ENCODE measurements at regions not wholly inside any gene's neighbourhood (a gene's known extent, or its start where the extent isn't known, plus 50 kb on each side); places are given as distances from the start of the nearest gene placed in this dataset.
"Not testable (repeated sequence)": the region's sequence is repeated elsewhere in the genome, so short reads cannot be mapped to it uniquely, and the experiment has no call there.

- intact Hi-C loops (cut with DNase I): no loop called here
- no peak for DNase-seq
Observed at GRCh38 chr2:136715146-136715545, 50.2 kb upstream of the THSD7B start.

DNA sequence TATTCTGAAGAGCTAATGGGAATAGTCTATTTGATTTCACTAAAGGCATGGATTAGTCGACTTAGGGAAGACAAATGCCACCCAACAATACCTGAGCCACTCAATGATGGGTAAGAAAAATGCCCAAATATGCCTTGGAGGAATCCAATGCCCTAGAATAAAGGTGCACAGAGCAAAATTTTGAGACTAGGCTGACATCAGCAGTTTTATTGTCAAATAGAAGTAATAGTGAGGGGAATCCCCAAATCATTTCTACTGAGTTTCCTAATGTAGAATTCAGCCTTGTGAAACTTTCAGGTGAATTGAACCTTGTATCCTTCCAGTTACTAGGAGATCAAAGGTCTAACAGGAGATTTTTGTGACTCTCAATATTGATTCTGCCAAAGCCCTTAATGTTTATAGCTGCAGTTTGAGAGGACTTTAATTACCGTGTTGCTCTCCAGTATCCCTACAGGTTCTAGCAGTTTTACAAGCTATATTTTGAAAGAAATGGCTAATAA lies 50.8 kb upstream of the THSD7B start:
- intact Hi-C loops (cut with DNase I): no loop called here
- no peak for DNase-seq

DNA sequence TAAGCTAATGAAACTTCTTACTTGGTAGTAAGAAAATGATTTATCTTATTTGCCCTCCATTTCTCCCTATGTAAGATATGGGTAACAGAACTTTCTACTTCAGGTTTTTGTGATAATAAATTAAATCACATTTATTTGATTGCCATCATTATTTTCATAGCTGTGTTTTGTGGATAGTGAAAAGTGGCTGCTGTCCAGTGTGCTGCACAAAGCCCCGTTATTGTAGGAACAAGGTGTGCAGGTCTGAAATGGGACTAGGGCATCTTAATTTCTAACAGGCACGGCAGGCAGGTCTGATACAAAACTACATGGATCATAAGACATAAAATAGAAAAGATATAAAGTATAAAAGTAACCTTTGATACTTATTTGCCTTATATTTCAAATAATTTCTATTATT lies 51.6 kb upstream of the THSD7B start:
- no peak for DNase-seq
- intact Hi-C loops (cut with DNase I): no loop called here

DNA sequence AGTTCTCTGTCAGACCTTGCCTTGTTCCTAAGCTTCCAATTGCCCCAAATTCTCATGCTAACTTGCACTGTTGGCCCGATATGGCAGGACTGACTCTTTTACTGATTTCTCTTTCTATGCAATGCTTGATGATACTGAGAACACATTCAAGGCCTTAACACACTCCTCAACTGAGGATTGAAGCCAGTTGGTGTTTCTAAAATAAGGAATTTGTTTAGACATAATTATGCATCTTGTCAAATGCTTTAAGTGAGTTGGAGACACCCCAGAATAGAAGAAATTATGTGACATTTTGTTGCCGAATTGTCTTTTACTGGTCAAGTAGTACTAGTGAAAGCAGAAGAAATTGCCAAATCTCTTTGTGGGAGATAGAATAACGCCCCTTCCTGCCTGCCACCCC lies 60.0 kb upstream of the THSD7B start:
- intact Hi-C loops (cut with DNase I): no loop called here
- no peak for DNase-seq

GRCh38 chr2:136703214-136703613 lies 62.1 kb upstream of the THSD7B start:
- intact Hi-C loops (cut with DNase I): no loop called here
- no peak for DNase-seq

DNA sequence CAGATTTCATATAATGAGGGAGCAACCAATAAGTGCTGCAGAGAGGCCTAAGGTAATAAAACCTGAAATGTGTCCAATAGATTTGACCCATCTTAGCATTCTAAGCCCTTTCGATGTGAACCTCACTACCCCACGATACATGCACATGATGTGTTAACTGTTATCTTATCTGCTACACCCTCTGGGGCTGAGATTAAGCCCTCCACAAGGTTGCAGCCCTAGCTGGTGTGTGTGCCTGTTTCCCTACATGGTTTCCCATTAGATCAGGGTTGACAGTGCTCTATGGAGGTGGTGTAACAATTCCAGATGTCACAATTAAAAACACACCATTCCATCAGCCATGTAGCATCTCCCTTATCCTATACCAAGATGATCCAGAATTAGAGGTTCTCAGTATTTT lies 68.9 kb upstream of the THSD7B start:
- no peak for DNase-seq
- intact Hi-C loops (cut with DNase I): no loop called here

DNA sequence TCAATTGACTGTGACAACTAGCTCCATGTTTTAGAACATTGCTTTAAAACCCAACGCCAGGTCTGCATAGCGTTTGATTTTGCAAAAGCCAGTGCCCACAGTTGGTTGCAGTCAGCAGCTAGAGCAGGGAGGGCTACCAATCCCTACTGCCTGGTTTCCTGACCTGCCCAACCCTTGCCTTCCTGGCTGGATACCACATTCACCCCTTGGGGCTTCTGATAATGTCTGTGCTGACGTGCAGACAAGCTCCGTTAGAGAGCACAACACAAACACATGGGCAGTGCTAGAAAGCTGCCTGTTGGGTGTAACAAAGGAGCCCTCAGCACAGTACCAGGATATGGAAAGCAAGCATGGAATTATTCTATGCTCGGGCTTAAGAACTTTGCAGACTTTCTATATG lies 71.4 kb upstream of the THSD7B start:
- intact Hi-C loops (cut with DNase I): no loop called here
- no peak for DNase-seq

GRCh38 chr2:136680079-136680478 lies 85.3 kb upstream of the THSD7B start:
- DNase-seq; intact Hi-C loops (cut with DNase I): not testable (repeated sequence)

DNA sequence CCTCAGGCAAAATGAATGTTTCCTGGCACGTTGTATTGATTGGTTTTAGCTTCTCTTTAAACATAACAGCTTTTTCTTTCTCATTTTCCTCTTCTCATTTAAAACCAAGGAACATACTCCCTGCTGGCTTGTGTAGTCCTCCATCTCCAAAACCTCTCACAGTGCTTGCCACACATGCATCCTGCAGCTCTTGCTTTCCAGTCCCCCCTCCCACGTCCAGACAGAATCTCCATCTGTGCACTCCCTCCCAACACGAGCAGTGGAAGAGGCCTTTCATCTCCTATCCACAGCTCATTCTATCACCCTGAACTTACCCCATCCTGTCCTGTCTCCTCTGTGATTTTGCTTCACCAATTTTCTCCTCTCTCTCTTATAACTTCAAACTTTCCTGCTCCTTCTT lies 99.6 kb upstream of the THSD7B start:
- intact Hi-C loops (cut with DNase I): no loop called here
- DNase-seq: peak in 9 of 10 donors; percentile 17 to 93 (median 50)

- DNase-seq: peak in 4 of 10 donors; percentile 4 to 70 (median 8)
- intact Hi-C loops (cut with DNase I): no loop called here
Observed at GRCh38 chr2:136664713-136665405, 100.5 kb upstream of the THSD7B start.

DNA sequence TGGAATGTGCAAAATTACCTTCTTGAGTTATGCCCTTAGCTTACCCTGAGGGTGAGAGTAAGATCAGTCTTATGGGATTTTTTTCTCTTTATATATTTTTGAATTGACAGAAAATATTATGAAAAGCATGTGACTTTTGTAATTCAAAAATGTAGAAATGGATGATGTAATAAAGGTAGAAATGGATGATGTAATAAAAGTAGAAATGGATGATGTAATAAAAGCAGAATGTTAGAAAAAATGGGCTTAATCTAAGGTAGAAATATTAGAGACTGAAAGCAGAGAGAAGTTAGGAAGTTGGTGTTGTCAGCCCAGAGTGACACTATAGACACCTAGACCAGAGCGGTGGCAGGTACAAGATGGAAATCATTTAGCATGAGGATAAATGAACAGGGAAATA lies 107.1 kb upstream of the THSD7B start:
- intact Hi-C loops (cut with DNase I): no loop called here
- no peak for DNase-seq

GRCh38 chr2:136653861-136654260 lies 111.5 kb upstream of the THSD7B start:
- intact Hi-C loops (cut with DNase I): no loop called here
- no peak for DNase-seq

- DNase-seq: no peak
- intact Hi-C loops (cut with DNase I): no loop called here
Observed at GRCh38 chr2:136651456-136652010, 113.8 kb upstream of the THSD7B start.

DNA sequence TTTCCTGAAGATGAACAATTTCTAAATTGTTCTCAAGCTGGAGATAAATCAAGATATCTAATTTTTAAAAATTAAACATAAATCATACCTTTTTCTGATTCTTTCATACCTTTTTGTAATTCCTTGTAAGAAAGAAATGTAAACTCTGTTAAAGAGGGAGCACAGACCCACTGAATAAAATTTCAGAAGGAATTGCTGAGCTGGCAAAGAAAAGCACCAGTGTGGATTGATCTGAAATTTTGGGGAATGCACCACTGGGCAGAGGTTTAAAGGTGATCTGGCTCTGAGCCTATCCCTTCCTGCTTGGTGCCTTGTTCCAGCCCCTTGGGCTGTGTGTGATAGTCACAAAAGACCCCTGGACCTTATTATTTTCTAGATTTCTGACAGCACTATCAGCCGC lies 118.3 kb upstream of the THSD7B start:
- DNase-seq: no peak
- intact Hi-C loops (cut with DNase I): no loop called here

GRCh38 chr2:136645236-136645828 lies 120.0 kb upstream of the THSD7B start:
- DNase-seq: no peak
- intact Hi-C loops (cut with DNase I): no loop called here

DNA sequence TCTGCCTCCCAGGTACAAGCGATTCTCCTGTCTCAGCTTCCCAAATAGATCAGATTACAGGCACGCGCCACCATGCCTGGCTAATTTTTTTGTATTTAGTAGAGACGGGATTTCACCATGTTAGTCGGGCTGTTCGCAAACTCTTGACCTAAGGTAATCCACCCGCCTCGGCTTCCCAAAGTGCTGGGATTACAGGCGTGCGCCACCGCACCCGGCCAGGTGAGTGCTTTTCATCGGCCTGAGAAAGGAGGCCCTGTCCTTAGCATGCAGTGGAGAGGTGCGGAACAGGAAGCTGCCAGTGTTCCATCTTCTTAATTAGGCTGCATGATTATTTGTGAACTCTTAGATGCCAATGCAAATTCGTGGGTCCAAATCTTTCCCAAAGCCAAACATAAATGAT lies 125.7 kb upstream of the THSD7B start:
- intact Hi-C loops (cut with DNase I): no loop called here
- DNase-seq: peak in 1 of 10 donors; percentile 76

DNA sequence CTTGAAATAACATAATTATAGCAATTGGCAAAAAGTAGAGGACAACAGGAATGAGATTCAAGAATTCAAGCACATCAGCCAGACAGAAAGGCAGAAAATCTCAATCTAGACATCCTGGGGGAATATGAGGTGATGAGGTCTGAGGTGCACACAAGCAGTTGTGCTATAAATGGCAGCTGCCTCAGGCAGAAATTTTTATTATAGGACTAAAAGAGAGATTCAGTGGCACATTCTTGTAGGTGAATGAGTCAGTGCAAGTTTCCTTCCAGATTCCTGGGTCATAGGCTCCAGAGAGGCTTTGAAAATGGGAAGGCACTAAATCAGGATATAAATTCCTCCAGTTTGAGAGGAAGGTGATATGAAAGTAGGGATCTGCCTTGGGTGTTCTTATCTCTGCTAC lies 127.2 kb upstream of the THSD7B start:
- intact Hi-C loops (cut with DNase I): no loop called here
- no peak for DNase-seq

GRCh38 chr2:136637402-136637801 lies 127.9 kb upstream of the THSD7B start:
- intact Hi-C loops (cut with DNase I): no loop called here
- DNase-seq: no peak

DNA sequence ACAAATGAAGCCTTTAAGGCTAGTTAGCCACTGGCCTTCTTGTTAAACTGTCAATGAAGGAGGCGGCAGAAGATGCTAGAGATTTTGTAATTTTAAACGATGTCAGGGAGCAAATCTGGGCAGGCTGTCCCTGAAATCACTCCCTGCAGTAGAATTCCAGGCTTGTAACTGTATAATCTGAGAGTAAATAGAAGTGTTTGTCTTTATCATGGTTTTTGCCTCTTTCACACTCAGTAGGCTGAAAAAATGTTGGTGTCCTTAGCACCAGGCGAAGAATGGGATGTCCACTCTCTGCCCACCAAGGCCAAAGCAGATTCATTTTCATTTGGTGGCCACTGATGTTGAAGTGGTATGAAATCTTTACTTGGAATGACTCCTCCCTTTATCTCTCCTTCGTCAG lies 136.9 kb upstream of the THSD7B start:
- intact Hi-C loops (cut with DNase I): no loop called here
- no peak for DNase-seq

DNA sequence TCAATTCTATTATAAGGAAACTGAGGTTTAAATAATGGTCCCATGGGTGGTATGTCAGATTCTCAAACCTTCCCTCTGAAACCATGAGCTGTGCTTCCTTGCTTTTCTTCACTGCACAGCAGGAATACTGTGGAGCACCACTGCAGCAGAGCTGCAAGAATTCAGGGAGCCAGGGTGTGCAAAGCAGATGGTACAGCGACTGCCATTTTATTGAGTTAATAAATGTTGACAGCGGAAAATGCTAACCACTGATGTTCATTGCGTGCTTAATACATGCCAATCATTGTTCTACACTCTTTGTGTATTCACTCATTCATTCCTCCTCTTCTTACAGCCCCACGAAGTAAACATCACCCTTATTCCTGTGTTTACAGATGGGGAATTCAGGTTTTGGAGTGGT lies 152.2 kb upstream of the THSD7B start:
- no peak for DNase-seq
- intact Hi-C loops (cut with DNase I): no loop called here

GRCh38 chr2:136612079-136612478 lies 153.3 kb upstream of the THSD7B start:
- no peak for DNase-seq
- intact Hi-C loops (cut with DNase I): no loop called here

DNA sequence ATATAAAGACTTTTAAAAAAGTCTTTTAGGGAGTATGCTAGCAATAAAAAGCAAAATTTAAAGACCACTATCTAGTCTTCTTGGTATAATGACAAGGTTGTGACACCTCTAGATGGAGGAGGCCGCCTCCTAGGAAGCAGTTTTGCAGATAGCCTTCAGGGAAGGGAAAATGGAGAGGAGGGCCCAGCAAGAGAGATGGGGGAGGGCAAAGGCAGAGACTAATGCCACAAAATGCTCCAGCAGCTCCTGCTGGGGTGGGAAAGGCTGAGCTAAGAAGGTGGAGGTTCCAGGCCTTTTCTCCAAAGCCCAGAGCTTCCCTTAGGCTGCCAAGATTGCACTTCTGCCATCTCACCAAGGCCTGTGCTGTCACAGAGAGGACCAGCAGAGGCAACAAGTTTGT lies 153.9 kb upstream of the THSD7B start:
- no peak for DNase-seq
- intact Hi-C loops (cut with DNase I): no loop called here

All from posterior cingulate gyrus (tissue), 11 donors.